WTC11 (cell line): ENCODE measurements at regions not wholly inside any gene's neighbourhood (a gene's known extent, or its start where the extent isn't known, plus 50 kb on each side); places are given as distances from the start of the nearest gene placed in this dataset.

Source experiments
- CTCF ChIP-seq: fragments of 200-600 bp; IDR thresholded peaks from 2 replicates; pipeline ENCODE4 v1.8.0; 2022; ENCODE audit warnings: antibody characterized with exemption
- GABPB1 ChIP-seq: sonication (generic); formaldehyde crosslinking; IDR thresholded peaks from 2 replicates; pipeline ENCODE4 v1.8.1; 2023; ENCODE audit warnings: mild to moderate bottlenecking, missing genetic modification reagents
- USF2 ChIP-seq: sonication (generic); formaldehyde crosslinking; IDR thresholded peaks from 2 replicates; pipeline ENCODE4 v1.8.1; 2023; ENCODE audit warnings: mild to moderate bottlenecking, missing genetic modification reagents, moderate library complexity

GRCh38 chr11:19577391-19577975, 135.2 kb upstream of the NAV2 start:
- TF ChIP-seq GABPB1 (CRISPR knock-in tag) (no peak), CTCF (no peak), USF2 (no peak)
